NCI-H446 treated with DMSO at 0.1 percent for 48 hours (cell line): ENCODE measurements at regions not wholly inside any gene's neighbourhood (a gene's known extent, or its start where the extent isn't known, plus 50 kb on each side); places are given as distances from the start of the nearest gene placed in this dataset.
"Not testable (repeated sequence)": the region's sequence is repeated elsewhere in the genome, so short reads cannot be mapped to it uniquely, and the experiment has no call there.

ENCODE experiments used
- DNase-seq: peaks from one replicate; lab custom pipeline; 2025; lab: John Stamatoyannopoulos, UW

GRCh38 chr15:84094720-84095119 lies 140.9 kb upstream of the GOLGA6L4 start:
- not testable (repeated sequence) for DNase-seq

DNA sequence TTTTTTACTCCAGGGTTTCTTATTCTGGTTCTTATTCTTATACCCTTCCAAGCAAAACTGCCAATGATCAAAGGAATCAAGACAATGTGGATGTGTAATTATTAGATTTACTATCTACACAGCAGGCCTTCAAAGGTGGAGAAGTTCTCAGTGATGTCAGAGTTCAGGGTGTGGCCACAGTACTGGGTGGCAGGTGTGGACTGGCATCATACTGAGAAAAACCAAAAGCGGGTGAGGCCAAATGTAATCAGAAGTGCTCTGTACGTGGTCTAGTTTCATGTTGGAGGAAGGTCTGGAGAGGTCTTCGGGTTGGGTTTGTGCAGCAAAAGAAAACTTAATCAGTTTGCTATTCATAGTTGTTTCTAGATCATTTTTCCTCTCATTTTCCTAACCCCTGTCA lies 138.5 kb upstream of the GOLGA6L4 start:
- DNase-seq: not testable (repeated sequence)

GRCh38 chr15:84098604-84099003 lies 137.0 kb upstream of the GOLGA6L4 start:
- no peak for DNase-seq

- no peak for DNase-seq
These were observed 136.4 kb upstream of the GOLGA6L4 start for GRCh38 chr15:84099181-84099580.

- DNase-seq: no peak
These were observed 132.2 kb upstream of the GOLGA6L4 start for GRCh38 chr15:84103345-84103744.

GRCh38 chr15:84104853-84105252 lies 130.7 kb upstream of the GOLGA6L4 start:
- DNase-seq: no peak

GRCh38 chr15:84108728-84109127 lies 126.8 kb upstream of the GOLGA6L4 start:
- no peak for DNase-seq

- DNase-seq: no peak
These were observed 124.0 kb upstream of the GOLGA6L4 start for GRCh38 chr15:84111575-84111974.

GRCh38 chr15:84112025-84112424 lies 123.5 kb upstream of the GOLGA6L4 start:
- no peak for DNase-seq

GRCh38 chr15:84113919-84114318 lies 121.7 kb upstream of the GOLGA6L4 start:
- DNase-seq: no peak

DNA sequence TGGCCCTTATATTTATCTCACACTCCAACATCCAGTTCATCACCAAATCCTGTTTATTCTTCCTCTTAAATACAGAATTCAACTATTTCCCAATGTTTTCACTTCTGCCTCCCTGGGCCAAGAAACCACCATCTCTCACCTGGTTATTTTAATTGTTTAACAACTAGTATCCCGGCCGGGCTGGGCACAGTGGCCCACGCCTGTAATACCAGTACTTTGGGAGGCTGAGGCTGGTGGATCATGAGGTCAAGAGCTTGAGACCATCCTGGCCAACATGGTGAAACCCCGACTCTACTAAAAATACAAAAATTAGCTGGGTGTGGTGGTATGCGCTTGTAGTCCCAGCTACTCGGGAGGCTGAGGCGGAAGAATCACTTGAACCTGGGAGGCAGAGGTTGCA lies 120.9 kb upstream of the GOLGA6L4 start:
- not testable (repeated sequence) for DNase-seq

GRCh38 chr15:84119351-84119750 lies 116.2 kb upstream of the GOLGA6L4 start:
- DNase-seq: not testable (repeated sequence)

- not testable (repeated sequence) for DNase-seq
These were observed 114.7 kb upstream of the GOLGA6L4 start for GRCh38 chr15:84120903-84121302.

DNA sequence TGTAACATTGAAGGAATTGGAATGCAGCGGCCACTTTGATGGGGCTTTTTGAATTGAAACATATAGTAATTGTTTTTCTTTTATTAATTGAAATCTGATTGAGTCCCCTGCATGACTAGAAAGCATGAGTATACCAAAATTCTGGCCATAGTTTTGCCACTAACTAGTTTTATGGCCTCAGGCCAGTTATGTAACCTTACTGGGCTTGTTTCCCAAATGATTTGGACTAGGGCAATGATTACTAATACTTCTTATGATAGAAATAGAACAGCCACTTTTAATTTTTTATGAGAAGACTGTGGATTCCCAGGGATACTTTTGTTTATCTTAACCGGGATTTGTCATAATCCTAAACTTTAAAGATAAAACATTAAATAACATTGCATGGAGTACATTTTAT lies 106.9 kb upstream of the GOLGA6L4 start:
- DNase-seq: not testable (repeated sequence)

DNA sequence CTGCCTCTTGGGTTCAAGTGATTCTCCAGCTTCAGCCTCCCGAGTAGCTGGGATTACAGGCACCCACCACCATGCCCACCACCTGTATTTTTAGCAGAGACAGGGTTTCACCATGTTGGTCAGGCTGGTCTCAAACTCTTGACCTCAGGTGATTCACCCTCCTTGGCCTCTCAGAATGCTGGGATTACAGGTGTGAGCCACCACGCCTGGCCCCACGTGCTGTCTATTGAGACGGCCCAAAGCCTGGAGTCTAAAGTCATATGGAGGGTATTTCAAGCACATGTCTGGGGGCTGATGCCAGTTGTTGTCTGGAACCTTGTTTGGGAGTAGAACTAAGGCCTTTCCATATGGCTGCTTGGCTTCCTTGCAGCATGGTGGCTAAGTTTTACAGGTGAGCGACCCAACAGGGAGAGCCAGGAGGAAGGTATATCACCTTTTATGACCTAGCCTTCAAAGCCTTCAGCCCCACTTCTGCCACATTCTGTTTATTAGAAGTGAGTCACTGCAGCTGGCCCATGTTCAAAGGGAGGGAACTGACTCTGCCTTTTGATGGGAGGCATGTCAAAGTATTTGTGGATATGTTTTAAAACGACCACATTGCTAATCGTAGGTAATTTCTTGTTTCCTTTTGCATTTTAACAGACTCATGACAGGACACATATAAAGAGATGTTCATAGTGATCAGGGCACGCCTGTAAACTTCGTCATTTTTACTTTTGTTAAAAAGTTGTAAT lies 105.3 kb upstream of the GOLGA6L4 start:
- DNase-seq: not testable (repeated sequence)

GRCh38 chr15:84135931-84136456 lies 99.6 kb upstream of the GOLGA6L4 start:
- DNase-seq: not testable (repeated sequence)

DNA sequence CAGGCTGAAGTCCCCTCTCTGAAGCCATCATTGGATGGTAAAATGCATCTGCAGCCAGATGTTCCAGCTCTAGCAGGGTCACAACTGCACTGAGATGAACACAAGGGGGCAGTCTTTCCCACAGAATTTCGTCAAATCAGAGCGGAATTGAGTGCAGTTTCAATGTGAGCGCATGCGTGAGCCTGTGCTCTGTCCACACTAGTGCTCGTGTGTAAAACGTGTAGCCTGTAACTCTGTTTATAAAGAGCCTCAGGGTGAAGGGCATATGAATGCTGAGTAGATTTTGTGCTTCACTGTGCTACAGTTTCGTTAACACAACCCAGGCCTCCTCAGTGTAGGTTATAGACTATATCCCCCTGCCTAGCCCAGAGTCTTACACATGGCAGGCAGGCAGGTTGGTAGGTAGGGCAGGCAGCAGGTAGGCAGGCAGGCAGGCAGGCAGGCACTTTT lies 92.7 kb upstream of the GOLGA6L4 start:
- DNase-seq: peak; percentile 23

DNA sequence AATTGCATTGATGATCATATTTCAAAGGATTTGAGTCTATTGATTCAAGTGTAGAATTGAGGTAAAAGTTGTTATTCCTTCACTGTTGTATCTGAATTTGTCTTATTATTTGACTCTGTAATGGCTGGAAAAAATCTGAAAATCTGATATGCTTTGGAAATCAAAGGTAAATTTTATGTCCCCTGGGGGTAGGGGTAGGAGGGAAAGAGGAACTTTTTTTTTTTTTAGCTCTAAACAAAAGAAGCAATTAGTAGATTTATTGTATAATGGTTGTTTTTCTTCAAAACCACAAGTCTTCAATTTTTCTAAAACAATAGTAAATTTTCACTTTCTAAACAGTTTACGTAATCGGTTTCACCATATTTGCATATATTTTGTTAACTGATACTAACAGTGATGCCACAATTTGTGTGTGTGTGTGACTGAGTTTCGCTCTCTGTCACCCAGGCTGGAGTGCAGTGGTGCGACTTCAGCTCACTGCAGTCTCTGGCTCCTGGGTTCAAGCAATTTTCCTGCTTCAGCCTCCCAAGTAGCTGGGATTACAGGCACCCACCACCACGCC lies 91.7 kb upstream of the GOLGA6L4 start:
- DNase-seq: no peak

- DNase-seq: not testable (repeated sequence)
These were observed 90.6 kb upstream of the GOLGA6L4 start for GRCh38 chr15:84144946-84145345.

DNA sequence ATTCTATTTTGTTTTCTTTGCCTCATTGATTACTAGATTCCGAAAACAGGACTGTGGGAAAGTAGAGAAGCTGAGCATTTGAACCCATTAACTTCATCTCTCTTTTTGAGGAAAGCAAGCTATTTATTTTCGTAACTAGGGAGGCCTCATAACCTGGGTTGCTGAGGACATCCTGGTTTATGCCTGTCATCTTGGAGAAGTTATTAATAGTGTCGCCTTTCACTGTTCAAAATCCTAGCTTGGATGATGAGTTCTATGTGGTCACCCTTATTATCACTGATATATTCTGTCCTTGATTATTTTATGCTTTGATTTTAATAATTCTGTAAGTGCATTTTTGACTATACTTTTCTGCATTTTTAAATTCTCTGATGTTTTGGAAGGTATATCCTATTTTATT lies 89.3 kb upstream of the GOLGA6L4 start:
- not testable (repeated sequence) for DNase-seq

DNA sequence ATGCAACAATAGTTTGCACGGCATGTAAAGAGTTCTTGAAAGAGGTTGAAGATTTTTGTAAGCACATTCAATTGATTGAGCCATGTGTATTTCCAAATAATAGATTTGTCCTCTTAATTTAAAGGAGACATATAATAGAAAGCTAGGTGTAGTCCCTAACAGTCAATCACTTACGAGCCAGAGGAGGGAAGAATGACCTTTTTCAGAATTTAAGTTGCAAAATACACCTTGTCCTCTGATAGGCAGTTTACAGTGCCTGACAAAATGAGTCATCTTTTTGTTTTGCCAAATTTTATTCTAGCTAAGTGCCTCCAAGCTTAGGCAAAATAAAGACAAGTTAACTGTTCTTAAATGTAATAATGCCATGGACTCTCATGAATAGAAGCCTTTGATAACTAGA lies 88.3 kb upstream of the GOLGA6L4 start:
- DNase-seq: not testable (repeated sequence)

DNA sequence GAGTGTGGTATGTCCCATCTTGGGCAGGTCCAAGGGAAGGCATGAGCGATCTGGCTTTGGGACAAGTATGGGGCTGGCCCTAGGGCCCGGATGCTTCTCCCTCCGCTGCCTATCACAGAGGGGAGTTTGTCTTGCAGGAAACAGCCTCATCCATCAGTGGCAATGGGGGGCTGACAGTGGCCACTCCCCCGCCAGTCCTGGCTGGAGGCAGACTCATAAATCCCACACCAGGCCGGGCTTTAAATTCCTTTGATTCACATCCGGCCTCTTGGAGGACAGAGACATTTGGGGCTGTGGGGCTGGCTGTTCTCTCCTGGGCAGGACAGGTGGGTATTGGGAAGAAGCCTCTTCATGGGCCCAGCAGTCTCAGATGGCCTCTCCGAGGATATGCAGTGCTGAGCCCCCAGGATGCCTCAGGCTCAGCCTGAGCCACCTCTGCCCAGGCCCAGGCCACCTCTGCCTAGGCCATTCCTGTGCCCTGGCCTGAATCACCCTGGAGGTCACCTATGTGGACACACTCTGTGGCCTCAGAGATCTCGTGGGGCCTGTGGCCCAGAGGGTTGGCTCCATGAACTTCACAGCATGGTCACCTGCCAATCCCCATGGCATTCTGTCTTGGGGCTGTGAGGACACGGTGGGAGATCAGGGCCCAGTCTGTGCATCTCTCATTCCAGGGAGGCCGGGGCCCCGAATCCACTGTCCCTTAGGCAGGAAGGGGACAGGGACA lies 84.2 kb upstream of the GOLGA6L4 start:
- DNase-seq: no peak
